H1 (cell line): ENCODE measurements at regions not wholly inside any gene's neighbourhood (a gene's known extent, or its start where the extent isn't known, plus 50 kb on each side); places are given as distances from the start of the nearest gene placed in this dataset.

Experiments
- EP300 ChIP-seq, 2 experiments: IDR thresholded peaks; 1 replicate in 1 of 2; 2 replicates in 1 of 2; pipeline ENCODE4 v1.6.1; 2011 to 2012; ENCODE audit warnings: low read depth in 2 of 2, low read length in 2 of 2, mild to moderate bottlenecking in 2 of 2, borderline replicate concordance in 1 of 2, inconsistent platforms in 1 of 2, moderate library complexity in 1 of 2
- TBP ChIP-seq: IDR thresholded peaks from 2 replicates; pipeline ENCODE4 v1.6.1; 2011; ENCODE audit warnings: low read depth, low read length, improper control_type of control experiment
- YY1 ChIP-seq: IDR thresholded peaks from 2 replicates; pipeline ENCODE4 v1.6.1; 2011; ENCODE audit warnings: low read depth, mild to moderate bottlenecking, low read length
- TF ChIP-seq, protein P1 (sequence below): fragments of 300-600 bp; sonication (generic); IDR thresholded peaks from 2 replicates; pipeline ENCODE4 v1.7.1; 2012; ENCODE audit warnings: low read length, moderate library complexity, mild to moderate bottlenecking, inconsistent platforms; ENCODE audit not compliant: insufficient replicate concordance

DNA sequence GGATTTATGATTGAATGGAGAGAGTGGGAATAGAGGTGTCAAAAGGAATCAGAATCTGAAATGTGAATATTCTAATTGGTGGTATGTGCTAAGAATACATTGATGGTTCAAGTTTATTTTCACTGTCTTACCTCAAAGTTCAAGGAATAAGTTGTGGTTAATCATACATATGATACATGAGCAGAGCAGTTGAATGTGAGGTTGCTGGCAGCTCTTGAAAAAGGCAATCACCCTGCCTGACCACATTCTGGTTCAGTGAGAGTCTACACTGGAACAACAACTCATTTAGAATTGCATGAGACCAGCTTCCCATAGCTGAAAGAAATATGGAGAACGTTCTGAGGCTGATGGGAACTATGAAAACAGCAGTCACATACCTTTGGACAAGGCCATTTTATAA, 68.3 kb upstream of the ARHGAP29 start (continued):
- TF ChIP-seq, protein P1, sequence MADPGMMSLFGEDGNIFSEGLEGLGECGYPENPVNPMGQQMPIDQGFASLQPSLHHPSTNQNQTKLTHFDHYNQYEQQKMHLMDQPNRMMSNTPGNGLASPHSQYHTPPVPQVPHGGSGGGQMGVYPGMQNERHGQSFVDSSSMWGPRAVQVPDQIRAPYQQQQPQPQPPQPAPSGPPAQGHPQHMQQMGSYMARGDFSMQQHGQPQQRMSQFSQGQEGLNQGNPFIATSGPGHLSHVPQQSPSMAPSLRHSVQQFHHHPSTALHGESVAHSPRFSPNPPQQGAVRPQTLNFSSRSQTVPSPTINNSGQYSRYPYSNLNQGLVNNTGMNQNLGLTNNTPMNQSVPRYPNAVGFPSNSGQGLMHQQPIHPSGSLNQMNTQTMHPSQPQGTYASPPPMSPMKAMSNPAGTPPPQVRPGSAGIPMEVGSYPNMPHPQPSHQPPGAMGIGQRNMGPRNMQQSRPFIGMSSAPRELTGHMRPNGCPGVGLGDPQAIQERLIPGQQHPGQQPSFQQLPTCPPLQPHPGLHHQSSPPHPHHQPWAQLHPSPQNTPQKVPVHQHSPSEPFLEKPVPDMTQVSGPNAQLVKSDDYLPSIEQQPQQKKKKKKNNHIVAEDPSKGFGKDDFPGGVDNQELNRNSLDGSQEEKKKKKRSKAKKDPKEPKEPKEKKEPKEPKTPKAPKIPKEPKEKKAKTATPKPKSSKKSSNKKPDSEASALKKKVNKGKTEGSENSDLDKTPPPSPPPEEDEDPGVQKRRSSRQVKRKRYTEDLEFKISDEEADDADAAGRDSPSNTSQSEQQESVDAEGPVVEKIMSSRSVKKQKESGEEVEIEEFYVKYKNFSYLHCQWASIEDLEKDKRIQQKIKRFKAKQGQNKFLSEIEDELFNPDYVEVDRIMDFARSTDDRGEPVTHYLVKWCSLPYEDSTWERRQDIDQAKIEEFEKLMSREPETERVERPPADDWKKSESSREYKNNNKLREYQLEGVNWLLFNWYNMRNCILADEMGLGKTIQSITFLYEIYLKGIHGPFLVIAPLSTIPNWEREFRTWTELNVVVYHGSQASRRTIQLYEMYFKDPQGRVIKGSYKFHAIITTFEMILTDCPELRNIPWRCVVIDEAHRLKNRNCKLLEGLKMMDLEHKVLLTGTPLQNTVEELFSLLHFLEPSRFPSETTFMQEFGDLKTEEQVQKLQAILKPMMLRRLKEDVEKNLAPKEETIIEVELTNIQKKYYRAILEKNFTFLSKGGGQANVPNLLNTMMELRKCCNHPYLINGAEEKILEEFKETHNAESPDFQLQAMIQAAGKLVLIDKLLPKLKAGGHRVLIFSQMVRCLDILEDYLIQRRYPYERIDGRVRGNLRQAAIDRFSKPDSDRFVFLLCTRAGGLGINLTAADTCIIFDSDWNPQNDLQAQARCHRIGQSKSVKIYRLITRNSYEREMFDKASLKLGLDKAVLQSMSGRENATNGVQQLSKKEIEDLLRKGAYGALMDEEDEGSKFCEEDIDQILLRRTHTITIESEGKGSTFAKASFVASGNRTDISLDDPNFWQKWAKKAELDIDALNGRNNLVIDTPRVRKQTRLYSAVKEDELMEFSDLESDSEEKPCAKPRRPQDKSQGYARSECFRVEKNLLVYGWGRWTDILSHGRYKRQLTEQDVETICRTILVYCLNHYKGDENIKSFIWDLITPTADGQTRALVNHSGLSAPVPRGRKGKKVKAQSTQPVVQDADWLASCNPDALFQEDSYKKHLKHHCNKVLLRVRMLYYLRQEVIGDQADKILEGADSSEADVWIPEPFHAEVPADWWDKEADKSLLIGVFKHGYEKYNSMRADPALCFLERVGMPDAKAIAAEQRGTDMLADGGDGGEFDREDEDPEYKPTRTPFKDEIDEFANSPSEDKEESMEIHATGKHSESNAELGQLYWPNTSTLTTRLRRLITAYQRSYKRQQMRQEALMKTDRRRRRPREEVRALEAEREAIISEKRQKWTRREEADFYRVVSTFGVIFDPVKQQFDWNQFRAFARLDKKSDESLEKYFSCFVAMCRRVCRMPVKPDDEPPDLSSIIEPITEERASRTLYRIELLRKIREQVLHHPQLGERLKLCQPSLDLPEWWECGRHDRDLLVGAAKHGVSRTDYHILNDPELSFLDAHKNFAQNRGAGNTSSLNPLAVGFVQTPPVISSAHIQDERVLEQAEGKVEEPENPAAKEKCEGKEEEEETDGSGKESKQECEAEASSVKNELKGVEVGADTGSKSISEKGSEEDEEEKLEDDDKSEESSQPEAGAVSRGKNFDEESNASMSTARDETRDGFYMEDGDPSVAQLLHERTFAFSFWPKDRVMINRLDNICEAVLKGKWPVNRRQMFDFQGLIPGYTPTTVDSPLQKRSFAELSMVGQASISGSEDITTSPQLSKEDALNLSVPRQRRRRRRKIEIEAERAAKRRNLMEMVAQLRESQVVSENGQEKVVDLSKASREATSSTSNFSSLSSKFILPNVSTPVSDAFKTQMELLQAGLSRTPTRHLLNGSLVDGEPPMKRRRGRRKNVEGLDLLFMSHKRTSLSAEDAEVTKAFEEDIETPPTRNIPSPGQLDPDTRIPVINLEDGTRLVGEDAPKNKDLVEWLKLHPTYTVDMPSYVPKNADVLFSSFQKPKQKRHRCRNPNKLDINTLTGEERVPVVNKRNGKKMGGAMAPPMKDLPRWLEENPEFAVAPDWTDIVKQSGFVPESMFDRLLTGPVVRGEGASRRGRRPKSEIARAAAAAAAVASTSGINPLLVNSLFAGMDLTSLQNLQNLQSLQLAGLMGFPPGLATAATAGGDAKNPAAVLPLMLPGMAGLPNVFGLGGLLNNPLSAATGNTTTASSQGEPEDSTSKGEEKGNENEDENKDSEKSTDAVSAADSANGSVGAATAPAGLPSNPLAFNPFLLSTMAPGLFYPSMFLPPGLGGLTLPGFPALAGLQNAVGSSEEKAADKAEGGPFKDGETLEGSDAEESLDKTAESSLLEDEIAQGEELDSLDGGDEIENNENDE, result no peak
- TF ChIP-seq EP300 (IDR thresholded peaks at IDR 0.05; ENCODE audit: borderline replicate concordance in 1 of 2, low read depth in 2 of 2, low read length in 2 of 2) (no peak), YY1 (no peak), TBP (no peak)
